ENCODE measurements at regions not wholly inside any gene's neighbourhood (a gene's known extent, or its start where the extent isn't known, plus 50 kb on each side); places are given as distances from the start of the nearest gene placed in this dataset.

- H3K36me3 ChIP-seq, result no peaks in the 10 kb centered on the region
- no peak overlapping the region for H3K4me3 ChIP-seq
- no peaks in the 10 kb centered on the region for H3K27me3 ChIP-seq (replicated peaks; ENCODE audit: insufficient read depth)
- no peak overlapping the region for H3K27ac ChIP-seq
- ATAC-seq (ENCODE audit: insufficient number of reproducible peaks, low FRiP score, low read depth) (no peak), DNase-seq (ENCODE audit: low spot score) (no peak)
- TF ChIP-seq, protein P1, sequence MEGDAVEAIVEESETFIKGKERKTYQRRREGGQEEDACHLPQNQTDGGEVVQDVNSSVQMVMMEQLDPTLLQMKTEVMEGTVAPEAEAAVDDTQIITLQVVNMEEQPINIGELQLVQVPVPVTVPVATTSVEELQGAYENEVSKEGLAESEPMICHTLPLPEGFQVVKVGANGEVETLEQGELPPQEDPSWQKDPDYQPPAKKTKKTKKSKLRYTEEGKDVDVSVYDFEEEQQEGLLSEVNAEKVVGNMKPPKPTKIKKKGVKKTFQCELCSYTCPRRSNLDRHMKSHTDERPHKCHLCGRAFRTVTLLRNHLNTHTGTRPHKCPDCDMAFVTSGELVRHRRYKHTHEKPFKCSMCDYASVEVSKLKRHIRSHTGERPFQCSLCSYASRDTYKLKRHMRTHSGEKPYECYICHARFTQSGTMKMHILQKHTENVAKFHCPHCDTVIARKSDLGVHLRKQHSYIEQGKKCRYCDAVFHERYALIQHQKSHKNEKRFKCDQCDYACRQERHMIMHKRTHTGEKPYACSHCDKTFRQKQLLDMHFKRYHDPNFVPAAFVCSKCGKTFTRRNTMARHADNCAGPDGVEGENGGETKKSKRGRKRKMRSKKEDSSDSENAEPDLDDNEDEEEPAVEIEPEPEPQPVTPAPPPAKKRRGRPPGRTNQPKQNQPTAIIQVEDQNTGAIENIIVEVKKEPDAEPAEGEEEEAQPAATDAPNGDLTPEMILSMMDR (IDR thresholded peaks at IDR 0.05), result no peak
- no peaks in the 10 kb centered on the region for H3K4me1 ChIP-seq (ENCODE audit: control insufficient read depth in 1 of 2, low read depth in 2 of 2)
- H3K9me3 ChIP-seq, result no peaks in the 10 kb centered on the region
Measured at GRCh38 chr4:36556984-36557383, 275.6 kb downstream of the DTHD1 start.

- no peak for ATAC-seq (ENCODE audit: insufficient number of reproducible peaks, low FRiP score, low read depth)
- no peak overlapping the region for H3K27ac ChIP-seq
- no peak for DNase-seq (ENCODE audit: low spot score)
- no peaks in the 10 kb centered on the region for H3K4me1 ChIP-seq (ENCODE audit: control insufficient read depth in 1 of 2, low read depth in 2 of 2)
- H3K27me3 ChIP-seq (replicated peaks; ENCODE audit: insufficient read depth), result no peaks in the 10 kb centered on the region
- H3K36me3 ChIP-seq, result no peaks in the 10 kb centered on the region
- no peak overlapping the region for H3K4me3 ChIP-seq
- TF ChIP-seq, protein P1 (IDR thresholded peaks at IDR 0.05), result no peak
- no peaks in the 10 kb centered on the region for H3K9me3 ChIP-seq
Measured at GRCh38 chr4:36568575-36568974, 287.2 kb downstream of the DTHD1 start.

DNA sequence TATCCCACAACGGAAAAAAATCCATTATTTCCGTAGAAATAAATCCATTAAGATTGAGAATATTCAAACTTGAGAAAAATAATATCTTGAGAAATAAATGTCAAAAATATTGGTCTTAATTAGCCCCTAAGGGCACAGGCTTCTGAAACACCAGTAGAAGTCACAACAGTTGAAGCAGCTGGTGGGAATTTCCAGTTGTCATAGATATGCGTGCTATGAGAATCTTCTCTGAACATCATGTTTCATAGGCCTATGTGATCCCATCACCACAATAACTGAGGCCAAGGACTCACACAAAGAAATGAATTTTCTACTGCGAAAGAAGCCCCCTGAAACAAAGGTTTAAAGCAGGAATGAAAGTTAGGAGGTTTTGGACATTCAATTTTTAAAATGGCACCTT, 292.0 kb downstream of the DTHD1 start:
- DNase-seq (ENCODE audit: low spot score), result no peak
- TF ChIP-seq, protein P1 (IDR thresholded peaks at IDR 0.05), result no peak
- Histone ChIP-seq H3K27me3 (replicated peaks; ENCODE audit: insufficient read depth) (no peaks in the 10 kb centered on the region), H3K27ac (no peak overlapping the region), H3K4me1 (ENCODE audit: control insufficient read depth in 1 of 2, low read depth in 2 of 2) (no peaks in the 10 kb centered on the region), H3K9me3 (peaks cover 8% of the 10 kb centered on the region), H3K36me3 (no peaks in the 10 kb centered on the region), H3K4me3 (no peak overlapping the region)
- no peak for ATAC-seq (ENCODE audit: insufficient number of reproducible peaks, low FRiP score, low read depth)

GRCh38 chr4:36574816-36575215, 293.4 kb downstream of the DTHD1 start:
- TF ChIP-seq, protein P1 (IDR thresholded peaks at IDR 0.05), result no peak
- no peak overlapping the region for H3K27ac ChIP-seq
- no peak for DNase-seq (ENCODE audit: low spot score)
- no peak overlapping the region for H3K4me3 ChIP-seq
- H3K9me3 ChIP-seq, result peaks cover 8% of the 10 kb centered on the region
- H3K27me3 ChIP-seq (replicated peaks; ENCODE audit: insufficient read depth), result no peaks in the 10 kb centered on the region
- no peaks in the 10 kb centered on the region for H3K4me1 ChIP-seq (ENCODE audit: control insufficient read depth in 1 of 2, low read depth in 2 of 2)
- H3K36me3 ChIP-seq, result no peaks in the 10 kb centered on the region
- no peak for ATAC-seq (ENCODE audit: insufficient number of reproducible peaks, low FRiP score, low read depth)

DNA sequence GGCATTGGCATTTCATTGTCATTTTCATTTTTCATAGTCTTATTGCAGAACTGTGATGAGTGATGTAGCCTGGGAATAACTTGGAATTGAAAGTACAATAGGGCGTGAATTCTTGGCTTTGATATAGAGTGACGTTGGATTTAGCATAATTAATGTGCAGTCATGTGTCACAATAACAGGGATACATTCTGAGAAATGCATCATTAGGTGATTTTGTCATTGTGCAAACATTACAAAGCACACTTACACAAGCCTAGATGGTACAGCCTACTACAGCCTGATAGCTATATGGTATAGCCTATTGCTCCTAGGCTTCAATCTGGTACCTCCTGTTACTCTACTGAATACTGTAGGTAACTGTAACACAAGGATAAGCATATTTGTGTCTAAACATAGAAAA, 300.8 kb downstream of the DTHD1 start:
- H3K27ac ChIP-seq, result no peak overlapping the region
- H3K36me3 ChIP-seq, result no peaks in the 10 kb centered on the region
- no peak overlapping the region for H3K4me3 ChIP-seq
- no peak for ATAC-seq (ENCODE audit: insufficient number of reproducible peaks, low FRiP score, low read depth)
- DNase-seq (ENCODE audit: low spot score), result no peak
- TF ChIP-seq, protein P1 (IDR thresholded peaks at IDR 0.05), result no peak
- H3K4me1 ChIP-seq (ENCODE audit: control insufficient read depth in 1 of 2, low read depth in 2 of 2), result no peaks in the 10 kb centered on the region
- no peaks in the 10 kb centered on the region for H3K9me3 ChIP-seq
- no peaks in the 10 kb centered on the region for H3K27me3 ChIP-seq (replicated peaks; ENCODE audit: insufficient read depth)
